ENCODE measurements at regions not wholly inside any gene's neighbourhood (a gene's known extent, or its start where the extent isn't known, plus 50 kb on each side); places are given as distances from the start of the nearest gene placed in this dataset.

DNA sequence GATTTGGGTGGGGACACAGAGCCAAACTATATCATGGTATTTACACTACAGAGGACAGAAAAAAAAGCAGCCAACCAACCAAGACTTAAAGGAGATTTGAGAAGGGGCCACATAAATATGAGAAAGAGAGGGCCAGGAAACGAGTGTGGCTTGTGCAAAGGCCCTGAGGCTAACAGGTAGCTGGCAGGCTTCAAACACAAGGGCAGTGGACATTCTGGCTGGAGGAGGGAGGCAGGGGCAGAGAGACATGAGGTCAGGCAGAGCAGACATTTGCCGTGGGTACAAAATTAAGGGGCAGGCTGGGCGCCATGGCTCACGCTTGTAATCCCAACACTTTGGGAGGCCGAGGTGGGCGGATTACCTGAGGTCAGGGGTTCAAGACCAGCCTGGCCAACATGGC, 278.7 kb downstream of the FOXO1 start:
- no peak for TF ChIP-seq ZNF644 (tag; IDR thresholded peaks at IDR 0.05; ENCODE audit: low read depth)
- no peak for TF ChIP-seq SRSF1 (IDR thresholded peaks at IDR 0.05; ENCODE audit: low read depth, low read length)
- TF ChIP-seq BRCA1 (IDR thresholded peaks at IDR 0.05): no peak
- TF ChIP-seq BRCA1 (CRISPR knock-in tag; IDR thresholded peaks at IDR 0.05): no peak
- TF ChIP-seq KDM2B (CRISPR knock-in tag; IDR thresholded peaks at IDR 0.05): no peak
- no peak for TF ChIP-seq NRF1 (conservative IDR thresholded peaks at IDR 0.05 in 1 of 2, IDR thresholded peaks at IDR 0.05 in 1 of 2)
- TF ChIP-seq, protein P1, sequence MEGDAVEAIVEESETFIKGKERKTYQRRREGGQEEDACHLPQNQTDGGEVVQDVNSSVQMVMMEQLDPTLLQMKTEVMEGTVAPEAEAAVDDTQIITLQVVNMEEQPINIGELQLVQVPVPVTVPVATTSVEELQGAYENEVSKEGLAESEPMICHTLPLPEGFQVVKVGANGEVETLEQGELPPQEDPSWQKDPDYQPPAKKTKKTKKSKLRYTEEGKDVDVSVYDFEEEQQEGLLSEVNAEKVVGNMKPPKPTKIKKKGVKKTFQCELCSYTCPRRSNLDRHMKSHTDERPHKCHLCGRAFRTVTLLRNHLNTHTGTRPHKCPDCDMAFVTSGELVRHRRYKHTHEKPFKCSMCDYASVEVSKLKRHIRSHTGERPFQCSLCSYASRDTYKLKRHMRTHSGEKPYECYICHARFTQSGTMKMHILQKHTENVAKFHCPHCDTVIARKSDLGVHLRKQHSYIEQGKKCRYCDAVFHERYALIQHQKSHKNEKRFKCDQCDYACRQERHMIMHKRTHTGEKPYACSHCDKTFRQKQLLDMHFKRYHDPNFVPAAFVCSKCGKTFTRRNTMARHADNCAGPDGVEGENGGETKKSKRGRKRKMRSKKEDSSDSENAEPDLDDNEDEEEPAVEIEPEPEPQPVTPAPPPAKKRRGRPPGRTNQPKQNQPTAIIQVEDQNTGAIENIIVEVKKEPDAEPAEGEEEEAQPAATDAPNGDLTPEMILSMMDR (IDR thresholded peaks at IDR 0.05 in 2 of 3, conservative IDR thresholded peaks at IDR 0.05 in 1 of 3; ENCODE audit: insufficient read depth in 2 of 3, low read depth in 1 of 3, low read length in 3 of 3): no peak
- TF ChIP-seq MYNN (IDR thresholded peaks at IDR 0.05): no peak
- TF ChIP-seq MYNN (CRISPR knock-in tag; IDR thresholded peaks at IDR 0.05): no peak
- TF ChIP-seq KLF1 (tag; IDR thresholded peaks at IDR 0.05): no peak
- TF ChIP-seq POLR2AphosphoS5 (IDR thresholded peaks at IDR 0.05; ENCODE audit: control insufficient read depth, insufficient read depth, low read depth, low read length): no peak
- no peak for TF ChIP-seq POLR2H (tag; IDR thresholded peaks at IDR 0.05; ENCODE audit: low read depth)
- no peak for TF ChIP-seq ZNF146 (CRISPR knock-in tag; IDR thresholded peaks at IDR 0.05; ENCODE audit: unreplicated experiment)
- no peak for TF ChIP-seq PML (IDR thresholded peaks at IDR 0.05; ENCODE audit: low read length)
- TF ChIP-seq SIN3A (IDR thresholded peaks at IDR 0.05; ENCODE audit: borderline replicate concordance in 2 of 2, control insufficient read depth in 1 of 2, low read depth in 2 of 2, low read length in 2 of 2): no peak
- TF ChIP-seq TBP (optimal IDR thresholded peaks at IDR 0.05; ENCODE audit: low read depth, low read length): no peak
